H1 (cell line): ENCODE measurements at regions not wholly inside any gene's neighbourhood (a gene's known extent, or its start where the extent isn't known, plus 50 kb on each side); places are given as distances from the start of the nearest gene placed in this dataset.

Experiments used
- MAFK ChIP-seq: IDR thresholded peaks from 2 replicates; pipeline ENCODE4 v1.6.1; 2012; ENCODE audit warnings: low read depth, mild to moderate bottlenecking, improper control_type of control experiment, low read length
- POLR2A ChIP-seq, 2 experiments: IDR thresholded peaks; 1 replicate in 1 of 2; 2 replicates in 1 of 2; pipeline ENCODE4 v1.6.1; 2011; ENCODE audit warnings: low read depth in 2 of 2, low read length in 2 of 2, mild to moderate bottlenecking in 2 of 2; ENCODE audit errors: control extremely low read depth in 1 of 2
- TF ChIP-seq, protein P1 (sequence below), 3 experiments: IDR thresholded peaks; 1 replicate in 2 of 3; 2 replicates in 1 of 3; pipeline versions ENCODE4 v1.5.1 to v1.6.1; 2011; ENCODE audit warnings: low read length in 3 of 3, mild to moderate bottlenecking in 3 of 3, inconsistent platforms in 2 of 3, low read depth in 1 of 3, moderate library complexity in 1 of 3; ENCODE audit not compliant: insufficient read depth in 1 of 3; ENCODE audit errors: control extremely low read depth in 1 of 3

DNA sequence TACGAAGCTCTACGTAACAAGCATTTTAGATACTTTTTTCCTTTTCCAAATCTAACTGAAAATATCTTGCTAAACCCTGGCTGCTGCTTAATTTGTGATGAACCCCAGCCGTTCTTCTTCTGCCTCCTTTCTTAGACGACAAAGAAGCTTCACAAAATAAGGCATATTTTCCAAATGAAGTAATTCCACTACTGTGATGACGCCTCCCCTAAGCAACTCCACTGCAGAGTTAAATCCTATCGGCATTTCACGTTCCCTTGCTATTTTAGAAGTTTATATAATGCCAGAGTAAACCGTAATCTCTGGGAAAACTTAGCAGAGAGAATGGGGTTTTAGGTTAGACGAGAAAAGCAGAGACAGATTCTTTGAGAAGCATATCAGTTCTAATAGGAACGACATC is 683.1 kb upstream of the SALL1 start:
- TF ChIP-seq, protein P1, sequence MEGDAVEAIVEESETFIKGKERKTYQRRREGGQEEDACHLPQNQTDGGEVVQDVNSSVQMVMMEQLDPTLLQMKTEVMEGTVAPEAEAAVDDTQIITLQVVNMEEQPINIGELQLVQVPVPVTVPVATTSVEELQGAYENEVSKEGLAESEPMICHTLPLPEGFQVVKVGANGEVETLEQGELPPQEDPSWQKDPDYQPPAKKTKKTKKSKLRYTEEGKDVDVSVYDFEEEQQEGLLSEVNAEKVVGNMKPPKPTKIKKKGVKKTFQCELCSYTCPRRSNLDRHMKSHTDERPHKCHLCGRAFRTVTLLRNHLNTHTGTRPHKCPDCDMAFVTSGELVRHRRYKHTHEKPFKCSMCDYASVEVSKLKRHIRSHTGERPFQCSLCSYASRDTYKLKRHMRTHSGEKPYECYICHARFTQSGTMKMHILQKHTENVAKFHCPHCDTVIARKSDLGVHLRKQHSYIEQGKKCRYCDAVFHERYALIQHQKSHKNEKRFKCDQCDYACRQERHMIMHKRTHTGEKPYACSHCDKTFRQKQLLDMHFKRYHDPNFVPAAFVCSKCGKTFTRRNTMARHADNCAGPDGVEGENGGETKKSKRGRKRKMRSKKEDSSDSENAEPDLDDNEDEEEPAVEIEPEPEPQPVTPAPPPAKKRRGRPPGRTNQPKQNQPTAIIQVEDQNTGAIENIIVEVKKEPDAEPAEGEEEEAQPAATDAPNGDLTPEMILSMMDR (IDR thresholded peaks at IDR 0.05; ENCODE audit: control extremely low read depth in 1 of 3, insufficient read depth in 1 of 3, low read depth in 1 of 3, low read length in 3 of 3), result no peak
- TF ChIP-seq MAFK, result no peak
- TF ChIP-seq POLR2A (IDR thresholded peaks at IDR 0.05; ENCODE audit: control extremely low read depth in 1 of 2, low read depth in 2 of 2, low read length in 2 of 2), result no peak
